ENCODE measurements at regions not wholly inside any gene's neighbourhood (a gene's known extent, or its start where the extent isn't known, plus 50 kb on each side); places are given as distances from the start of the nearest gene placed in this dataset.

- no peak for TF ChIP-seq CTCF (IDR thresholded peaks at IDR 0.05)
- no peak for TF ChIP-seq POLR2AphosphoS5 (IDR thresholded peaks at IDR 0.05; ENCODE audit: low read depth, low read length)
- TF ChIP-seq REST (IDR thresholded peaks at IDR 0.05; ENCODE audit: insufficient read depth in 1 of 2, low read depth in 2 of 2, low read length in 1 of 2): no peak
- TF ChIP-seq TCF7L2 (IDR thresholded peaks at IDR 0.05; ENCODE audit: low read depth, low read length): no peak
Observed at GRCh38 chr20:40942775-40943174, 85.8 kb upstream of the TOP1 start.

All from Panc1 (cell line).